Mesendoderm (in vitro differentiated cells): ENCODE measurements at regions not wholly inside any gene's neighbourhood (a gene's known extent, or its start where the extent isn't known, plus 50 kb on each side); places are given as distances from the start of the nearest gene placed in this dataset.

Source experiments
- DNase-seq: peaks from one replicate; pipeline ENCODE4 v3.0.0; 2013
- H2AK5ac ChIP-seq: 2 replicates; pipeline ENCODE4 v1.6.1; 2013; ENCODE audit warnings: low read length, inconsistent platforms
- H2BK120ac ChIP-seq: 2 replicates; pipeline ENCODE4 v1.6.1; 2013; ENCODE audit warnings: low read depth, mild to moderate bottlenecking, low read length, moderate library complexity, mixed read lengths
- H2BK15ac ChIP-seq: replicated peaks from 2 replicates; pipeline ENCODE4 v1.6.1; 2013; ENCODE audit warnings: low read depth, mild to moderate bottlenecking, moderate library complexity
- H2BK5ac ChIP-seq: 2 replicates; pipeline ENCODE4 v1.6.1; 2013; ENCODE audit warnings: low read length, inconsistent platforms
- H3K18ac ChIP-seq: 2 replicates; pipeline ENCODE4 v1.6.1; 2013; ENCODE audit warnings: mild to moderate bottlenecking, low read length, mixed read lengths
- H3K23ac ChIP-seq: one replicate; pipeline ENCODE4 v1.6.1; 2013; ENCODE audit warnings: low read length
- H3K27ac ChIP-seq: 2 replicates; pipeline ENCODE4 v1.5.1; 2013; ENCODE audit warnings: low read depth, mild to moderate bottlenecking, inconsistent platforms, low read length, moderate library complexity
- H3K27me3 ChIP-seq: 2 replicates; pipeline ENCODE4 v1.6.1; 2013; ENCODE audit warnings: low read length, control low read depth, mild to moderate bottlenecking, inconsistent platforms; ENCODE audit not compliant: insufficient read depth, poor library complexity
- H3K36me3 ChIP-seq: 2 replicates; pipeline ENCODE4 v1.6.1; 2013; ENCODE audit warnings: low read length, inconsistent platforms; ENCODE audit not compliant: control insufficient read depth, insufficient read depth
- H3K4ac ChIP-seq: one replicate; pipeline ENCODE4 v1.6.1; 2013; ENCODE audit warnings: low read depth, mild to moderate bottlenecking, low read length, moderate library complexity
- H3K4me1 ChIP-seq: 2 replicates; pipeline ENCODE4 v1.6.1; 2013; ENCODE audit warnings: low read depth, low read length, inconsistent platforms; ENCODE audit not compliant: control insufficient read depth
- H3K4me2 ChIP-seq: 2 replicates; pipeline ENCODE4 v1.6.1; 2013; ENCODE audit warnings: low read length
- H3K4me3 ChIP-seq: 2 replicates; pipeline ENCODE4 v1.5.1; 2013; ENCODE audit warnings: mild to moderate bottlenecking, low read length
- H3K56ac ChIP-seq: one replicate; pipeline ENCODE4 v1.6.1; 2013; ENCODE audit warnings: low read length
- H3K79me1 ChIP-seq: 2 replicates; pipeline ENCODE4 v1.6.1; 2013; ENCODE audit warnings: low read length, inconsistent platforms
- H3K79me2 ChIP-seq: 2 replicates; pipeline ENCODE4 v1.6.1; 2013; ENCODE audit warnings: mild to moderate bottlenecking, low read length; ENCODE audit not compliant: control insufficient read depth, insufficient read depth
- H3K9ac ChIP-seq: 2 replicates; pipeline ENCODE4 v1.6.1; 2013; ENCODE audit warnings: low read length, inconsistent platforms
- H4K5ac ChIP-seq: one replicate; pipeline ENCODE4 v1.6.1; 2013; ENCODE audit warnings: low read length
- H4K8ac ChIP-seq: one replicate; pipeline ENCODE4 v1.6.1; 2013; ENCODE audit warnings: low read depth, mild to moderate bottlenecking, control low read depth, low read length, moderate library complexity
- WGBS: extraction: QIAGEN DNeasy Blood & Tissue Kit; methylation state at CpG from one replicate; pipeline ENCODE4 v1.1.7; 2013; ENCODE audit warnings: low lambda C conversion rate, missing lambda C conversion rate; ENCODE audit not compliant: insufficient coverage; ENCODE audit errors: extremely low coverage; 5-methylcytosine and 5-hydroxymethylcytosine counted together

- Histone ChIP-seq H3K56ac (no peak overlapping the region), H3K18ac (no peak overlapping the region), H4K5ac (no peak overlapping the region), H2BK15ac (no peak overlapping the region), H2BK5ac (no peak overlapping the region), H3K79me2 (no peaks in the 10 kb centered on the region), H2AK5ac (no peak overlapping the region), H3K4me2 (no peak overlapping the region), H3K4me1 (no peaks in the 10 kb centered on the region), H3K9ac (no peak overlapping the region), H3K4ac (no peak overlapping the region), H3K79me1 (no peaks in the 10 kb centered on the region), H3K36me3 (no peaks in the 10 kb centered on the region), H2BK120ac (no peak overlapping the region), H4K8ac (no peak overlapping the region), H3K23ac (no peak overlapping the region), H3K27ac (no peak overlapping the region), H3K27me3 (no peaks in the 10 kb centered on the region), H3K4me3 (no peak overlapping the region)
- no peak for DNase-seq
- no CpG with 5 or more reads among the region's 15 CpGs for WGBS
Observed at GRCh38 chr16:86243571-86244154, 266.7 kb upstream of the FOXF1 start.

- Histone ChIP-seq H3K4me3 (no peak overlapping the region), H3K79me1 (no peaks in the 10 kb centered on the region), H3K9ac (no peak overlapping the region), H3K23ac (no peak overlapping the region), H2AK5ac (no peak overlapping the region), H3K18ac (no peak overlapping the region), H3K36me3 (no peaks in the 10 kb centered on the region), H2BK5ac (no peak overlapping the region), H3K4me2 (no peak overlapping the region), H3K56ac (no peak overlapping the region), H2BK15ac (no peak overlapping the region), H4K5ac (no peak overlapping the region), H3K27ac (no peak overlapping the region), H3K79me2 (no peaks in the 10 kb centered on the region), H3K27me3 (no peaks in the 10 kb centered on the region), H4K8ac (no peak overlapping the region), H3K4me1 (no peaks in the 10 kb centered on the region), H3K4ac (no peak overlapping the region), H2BK120ac (no peak overlapping the region)
- no CpG with 5 or more reads among the region's 9 CpGs for WGBS
- no peak for DNase-seq
Observed at GRCh38 chr16:86244158-86244557, 266.2 kb upstream of the FOXF1 start.

- Histone ChIP-seq H3K9ac (no peak overlapping the region), H3K18ac (no peak overlapping the region), H3K4me2 (no peak overlapping the region), H3K27me3 (no peaks in the 10 kb centered on the region), H3K56ac (no peak overlapping the region), H2BK15ac (no peak overlapping the region), H2BK5ac (no peak overlapping the region), H3K4me1 (no peaks in the 10 kb centered on the region), H3K4me3 (no peak overlapping the region), H3K4ac (no peak overlapping the region), H2AK5ac (no peak overlapping the region), H3K79me1 (no peaks in the 10 kb centered on the region), H3K79me2 (no peaks in the 10 kb centered on the region), H4K8ac (no peak overlapping the region), H2BK120ac (no peak overlapping the region), H3K23ac (no peak overlapping the region), H3K27ac (no peak overlapping the region), H4K5ac (no peak overlapping the region), H3K36me3 (no peaks in the 10 kb centered on the region)
- no CpG with 5 or more reads among the region's 3 CpGs for WGBS
- no peak for DNase-seq
Observed at GRCh38 chr16:86244936-86245335, 265.4 kb upstream of the FOXF1 start.

- Histone ChIP-seq H4K5ac (no peak overlapping the region), H2AK5ac (no peak overlapping the region), H3K79me1 (no peaks in the 10 kb centered on the region), H3K4ac (no peak overlapping the region), H3K36me3 (no peaks in the 10 kb centered on the region), H2BK5ac (no peak overlapping the region), H3K23ac (no peak overlapping the region), H3K4me2 (no peak overlapping the region), H3K18ac (no peak overlapping the region), H3K56ac (no peak overlapping the region), H4K8ac (no peak overlapping the region), H2BK15ac (no peak overlapping the region), H3K4me1 (no peaks in the 10 kb centered on the region), H2BK120ac (no peak overlapping the region), H3K4me3 (no peak overlapping the region), H3K27ac (no peak overlapping the region), H3K79me2 (no peaks in the 10 kb centered on the region), H3K9ac (no peak overlapping the region), H3K27me3 (no peaks in the 10 kb centered on the region)
- DNase-seq = no peak
- WGBS = no CpG with 5 or more reads among the region's 7 CpGs
Observed at GRCh38 chr16:86245351-86245750, 265.0 kb upstream of the FOXF1 start.

GRCh38 chr16:86245895-86246294, 264.4 kb upstream of the FOXF1 start:
- no CpG with 5 or more reads among the region's 6 CpGs for WGBS
- no peak for DNase-seq

GRCh38 chr16:86248310-86248905, 261.9 kb upstream of the FOXF1 start:
- Histone ChIP-seq H3K4ac (no peak overlapping the region), H2BK5ac (no peak overlapping the region), H3K27ac (no peak overlapping the region), H4K5ac (no peak overlapping the region), H3K79me2 (no peaks in the 10 kb centered on the region), H2AK5ac (no peak overlapping the region), H3K4me2 (no peak overlapping the region), H3K23ac (no peak overlapping the region), H2BK15ac (no peak overlapping the region), H3K79me1 (no peaks in the 10 kb centered on the region), H3K18ac (no peak overlapping the region), H3K4me3 (no peak overlapping the region), H3K9ac (no peak overlapping the region), H3K4me1 (no peaks in the 10 kb centered on the region), H3K56ac (no peak overlapping the region), H2BK120ac (no peak overlapping the region), H3K27me3 (no peaks in the 10 kb centered on the region), H3K36me3 (no peaks in the 10 kb centered on the region), H4K8ac (no peak overlapping the region)
- DNase-seq = no peak
- WGBS = no CpG with 5 or more reads among the region's 9 CpGs

More at GRCh38 chr16:86245895-86246294, 264.4 kb upstream of the FOXF1 start:
- Histone ChIP-seq H3K79me2 (no peaks in the 10 kb centered on the region), H3K4me1 (no peaks in the 10 kb centered on the region), H2BK15ac (no peak overlapping the region), H3K9ac (no peak overlapping the region), H2BK5ac (no peak overlapping the region), H2BK120ac (no peak overlapping the region), H3K27me3 (no peaks in the 10 kb centered on the region), H3K4me2 (no peak overlapping the region), H3K36me3 (no peaks in the 10 kb centered on the region), H4K5ac (no peak overlapping the region), H3K18ac (no peak overlapping the region), H3K56ac (no peak overlapping the region), H2AK5ac (no peak overlapping the region), H4K8ac (no peak overlapping the region), H3K27ac (no peak overlapping the region), H3K79me1 (no peaks in the 10 kb centered on the region), H3K4ac (no peak overlapping the region), H3K23ac (no peak overlapping the region), H3K4me3 (no peak overlapping the region)
